Esophagus squamous epithelium (tissue), 5 donors: ENCODE measurements at regions not wholly inside any gene's neighbourhood (a gene's known extent, or its start where the extent isn't known, plus 50 kb on each side); places are given as distances from the start of the nearest gene placed in this dataset.

ENCODE experiments used
- DNase-seq: peaks from one replicate; lab custom pipeline; 2025; lab: John Stamatoyannopoulos, UW
- H3K27ac ChIP-seq, 4 donors: fragments of 200-600 bp; sonication (generic); one replicate each; pipeline ENCODE4 v1.5.1; 2016 to 2019; ENCODE audit warnings: mild to moderate bottlenecking in 1 of 4
- H3K27me3 ChIP-seq, 4 donors: fragments of 200-600 bp; sonication (generic); 1 replicate in 3 of 4; 2 replicates in 1 of 4; pipeline versions ENCODE4 v1.5.1 to v1.6.0; 2017 to 2021; ENCODE audit warnings: antibody characterized with exemption in 1 of 4
- H3K36me3 ChIP-seq, 3 donors: fragments of 200-600 bp; sonication (generic); one replicate each; pipeline ENCODE4 v1.5.1; 2016 to 2019
- H3K4me1 ChIP-seq, 3 donors: fragments of 200-600 bp; sonication (generic); one replicate each; pipeline ENCODE4 v1.5.1; 2017 to 2019
- H3K4me3 ChIP-seq, 4 donors: fragments of 200-600 bp; sonication (generic); 1 replicate in 3 of 4; 2 replicates in 1 of 4; pipeline ENCODE4 v1.5.1; 2016 to 2019; ENCODE audit warnings: mild to moderate bottlenecking in 2 of 4, moderate library complexity in 1 of 4
- H3K9me3 ChIP-seq, 3 donors: fragments of 200-600 bp; sonication (generic); one replicate each; pipeline ENCODE4 v1.5.1; 2016 to 2019
- CTCF ChIP-seq, 6 experiments: fragments of 450-650 bp in 4 of 6; fragments of 200-600 bp in 2 of 6; sonication (generic) in 2 of 6; IDR thresholded peaks; one replicate each; pipeline ENCODE4 v1.5.1; 2016 to 2019; ENCODE audit warnings: antibody characterized with exemption in 6 of 6, mild to moderate bottlenecking in 4 of 6, moderate library complexity in 4 of 6
- POLR2A ChIP-seq, 4 donors: fragments of 450-650 bp; IDR thresholded peaks; one replicate each; pipeline ENCODE4 v1.6.1; 2017; ENCODE audit warnings: antibody characterized with exemption in 4 of 4, mild to moderate bottlenecking in 4 of 4, moderate library complexity in 3 of 4
- WGBS, 2 donors: methylation state at CpG; one replicate each; pipeline ENCODE4 v1.1.5; 2018; 5-methylcytosine and 5-hydroxymethylcytosine counted together
- intact Hi-C: fragments of 100-400 bp; cut with DNase I; formaldehyde crosslinking; loops from one replicate; pipeline ENCODE4 v1.15.0; 2022
- donor health status: DM: yes; HTN: yes; CAD: no.

GRCh38 chr12:47554046-47554653, 151.7 kb downstream of the RPAP3 start:
- H3K36me3 ChIP-seq = no peaks in the 10 kb centered on the region
- H3K9me3 ChIP-seq = peaks cover 0 to 14% (median 8%) of the 10 kb centered on the region in 3 donors
- TF ChIP-seq POLR2A (IDR thresholded peaks at IDR 0.05) (no peak), CTCF (IDR thresholded peaks at IDR 0.05) (no peak)
- no peak for DNase-seq
- no peak overlapping the region for H3K4me3 ChIP-seq
- H3K27me3 ChIP-seq = no peaks in the 10 kb centered on the region
- peaks cover 0 to 40% (median 10%) of the 10 kb centered on the region in 3 donors for H3K4me1 ChIP-seq
- H3K27ac ChIP-seq = no peak overlapping the region
- intact Hi-C loops = no loop called here
- 83 to 84% methylated on average over 3 of the region's 3 CpGs for WGBS, 2 donors

GRCh38 chr12:47553266-47553665, 152.6 kb downstream of the RPAP3 start:
- Histone ChIP-seq H3K9me3 (peaks cover 0 to 14% (median 8%) of the 10 kb centered on the region in 3 donors), H3K27me3 (no peaks in the 10 kb centered on the region), H3K4me3 (no peak overlapping the region), H3K27ac (no peak overlapping the region), H3K36me3 (no peaks in the 10 kb centered on the region), H3K4me1 (peaks cover 0 to 31% (median 10%) of the 10 kb centered on the region in 3 donors)
- TF ChIP-seq POLR2A (IDR thresholded peaks at IDR 0.05) = no peak
- no peak for TF ChIP-seq CTCF (IDR thresholded peaks at IDR 0.05)
- intact Hi-C loops = no loop called here
- WGBS, 2 donors = 74 to 81% methylated on average over 3 of the region's 3 CpGs
- DNase-seq = no peak

GRCh38 chr12:47551426-47551851, 154.4 kb downstream of the RPAP3 start:
- DNase-seq = no peak
- 47 to 59% methylated on average over 3 of the region's 3 CpGs for WGBS, 2 donors
- Histone ChIP-seq H3K9me3 (peaks cover 0 to 14% (median 8%) of the 10 kb centered on the region in 3 donors), H3K4me3 (no peak overlapping the region), H3K4me1 (peaks cover 0 to 13% (median 0%) of the 10 kb centered on the region in 3 donors), H3K27ac (peak overlapping the region in 1 of 4 donors; percentile 18), H3K27me3 (no peaks in the 10 kb centered on the region), H3K36me3 (no peaks in the 10 kb centered on the region)
- intact Hi-C loops = no loop called here
- TF ChIP-seq POLR2A (IDR thresholded peaks at IDR 0.05) (no peak), CTCF (IDR thresholded peaks at IDR 0.05) (no peak)

GRCh38 chr12:47549258-47549657, 156.6 kb downstream of the RPAP3 start:
- H3K9me3 ChIP-seq = peaks cover 0 to 14% (median 8%) of the 10 kb centered on the region in 3 donors
- TF ChIP-seq POLR2A (IDR thresholded peaks at IDR 0.05) (no peak), CTCF (IDR thresholded peaks at IDR 0.05) (no peak)
- H3K36me3 ChIP-seq = no peaks in the 10 kb centered on the region
- no peaks in the 10 kb centered on the region for H3K27me3 ChIP-seq
- intact Hi-C loops = no loop called here
- H3K4me3 ChIP-seq = no peak overlapping the region
- H3K4me1 ChIP-seq = no peaks in the 10 kb centered on the region
- H3K27ac ChIP-seq = no peak overlapping the region
- 45% methylated on average over 3 of the region's 3 CpGs for WGBS, 2 donors
- DNase-seq = no peak

- TF ChIP-seq CTCF (IDR thresholded peaks at IDR 0.05) = no peak
- no peak for TF ChIP-seq POLR2A (IDR thresholded peaks at IDR 0.05)
- Histone ChIP-seq H3K27me3 (no peaks in the 10 kb centered on the region), H3K27ac (no peak overlapping the region), H3K4me3 (no peak overlapping the region), H3K36me3 (no peaks in the 10 kb centered on the region), H3K9me3 (peaks cover 0 to 7% (median 5%) of the 10 kb centered on the region in 3 donors), H3K4me1 (no peaks in the 10 kb centered on the region)
- intact Hi-C loops = no loop called here
- DNase-seq = no peak
Observed at GRCh38 chr12:47548401-47548800, 157.4 kb downstream of the RPAP3 start.
